ENCODE measurements at regions not wholly inside any gene's neighbourhood (a gene's known extent, or its start where the extent isn't known, plus 50 kb on each side); places are given as distances from the start of the nearest gene placed in this dataset.

DNA sequence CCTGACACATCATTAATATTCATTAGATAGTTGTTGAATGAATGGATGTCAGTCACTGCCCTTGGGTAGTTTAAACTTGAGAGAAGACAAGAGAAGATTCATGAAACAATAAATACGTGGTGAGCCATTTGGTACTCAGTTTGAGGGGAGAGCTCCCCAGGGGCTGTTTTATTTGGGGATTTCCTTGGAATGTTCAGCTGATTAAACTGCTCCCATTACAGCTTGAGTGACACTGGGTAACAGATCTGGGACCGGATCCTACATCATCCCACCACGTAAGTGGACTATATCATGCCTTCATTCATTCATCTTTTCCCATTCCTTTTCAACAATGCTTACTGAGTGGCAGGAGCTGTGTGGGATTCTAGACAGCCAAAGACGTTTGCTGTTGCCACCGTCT, 162.0 kb downstream of the FAT3 start:
- DNase-seq, result no peak

GRCh38 chr11:92387859-92388258, 163.2 kb downstream of the FAT3 start:
- DNase-seq, result no peak

- no peak for DNase-seq
Measured at GRCh38 chr11:92388380-92388779, 163.8 kb downstream of the FAT3 start.

DNA sequence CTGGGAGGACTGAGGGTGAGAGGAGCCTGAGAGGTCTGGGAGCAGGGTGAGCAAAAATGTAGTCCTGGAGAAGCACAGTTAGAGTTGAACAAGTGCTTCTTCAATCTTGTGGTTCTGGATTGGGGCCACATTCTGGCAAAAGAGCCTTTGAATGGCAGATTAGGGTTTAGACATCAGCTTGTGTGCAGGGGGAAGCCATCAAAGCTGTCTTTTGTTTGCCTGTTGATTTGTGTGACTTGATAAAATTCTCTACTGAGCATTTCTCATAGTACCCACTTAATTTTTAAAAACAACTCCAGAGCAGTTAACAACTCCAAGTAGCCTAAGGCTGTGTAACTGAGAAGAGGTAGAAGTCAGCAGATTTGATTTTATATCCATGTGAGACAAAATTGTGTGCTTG, 166.2 kb downstream of the FAT3 start:
- no peak for DNase-seq

GRCh38 chr11:92391364-92391763, 166.7 kb downstream of the FAT3 start:
- DNase-seq, result no peak

DNA sequence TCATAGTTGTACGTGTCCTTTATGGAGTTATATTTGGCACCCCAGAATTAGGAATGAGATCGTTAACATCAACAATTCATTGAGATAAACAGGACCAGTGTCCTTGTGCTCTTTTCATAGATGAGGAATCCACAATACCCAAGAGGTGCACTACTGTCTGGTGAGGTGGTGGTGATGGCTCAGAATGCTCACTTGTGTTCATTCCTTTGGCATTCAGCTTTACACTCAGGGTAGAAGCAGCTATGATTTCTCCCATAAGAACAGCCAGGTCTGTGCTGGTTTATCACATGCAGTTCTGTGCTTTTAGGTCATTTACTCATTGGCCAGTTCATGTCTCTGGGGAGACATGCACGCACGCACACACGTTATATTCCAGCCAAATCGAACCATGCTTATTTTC, 167.2 kb downstream of the FAT3 start:
- no peak for DNase-seq

- no peak for DNase-seq
Measured at GRCh38 chr11:92393218-92393617, 168.6 kb downstream of the FAT3 start.

- DNase-seq, result no peak
Measured at GRCh38 chr11:92396133-92396532, 171.5 kb downstream of the FAT3 start.

DNA sequence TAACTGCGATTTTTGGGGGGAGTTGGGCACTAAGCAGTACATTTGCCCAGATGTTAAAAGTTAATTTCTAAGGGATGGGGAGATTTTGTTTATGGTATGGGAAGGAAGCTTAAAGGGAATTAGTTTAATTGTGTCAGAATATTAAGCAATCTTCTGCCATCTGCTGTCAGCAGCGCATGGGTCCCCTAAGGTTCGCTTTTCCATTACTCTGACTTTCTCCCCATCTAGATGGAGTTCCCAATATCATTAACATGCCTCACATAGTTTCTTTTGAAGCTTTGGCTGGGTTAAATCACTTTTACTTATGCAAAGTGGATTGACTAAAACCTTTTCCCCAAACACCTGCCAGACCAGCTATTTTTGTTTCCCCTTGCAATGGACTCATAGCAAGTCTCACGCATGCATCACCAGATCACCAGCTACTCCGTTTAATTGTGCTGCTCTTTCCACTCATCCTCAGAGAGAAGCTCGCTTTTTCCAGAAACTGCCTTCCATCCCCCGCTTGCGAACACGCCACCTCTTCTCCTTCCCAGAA, 172.7 kb downstream of the FAT3 start:
- DNase-seq, result no peak

DNA sequence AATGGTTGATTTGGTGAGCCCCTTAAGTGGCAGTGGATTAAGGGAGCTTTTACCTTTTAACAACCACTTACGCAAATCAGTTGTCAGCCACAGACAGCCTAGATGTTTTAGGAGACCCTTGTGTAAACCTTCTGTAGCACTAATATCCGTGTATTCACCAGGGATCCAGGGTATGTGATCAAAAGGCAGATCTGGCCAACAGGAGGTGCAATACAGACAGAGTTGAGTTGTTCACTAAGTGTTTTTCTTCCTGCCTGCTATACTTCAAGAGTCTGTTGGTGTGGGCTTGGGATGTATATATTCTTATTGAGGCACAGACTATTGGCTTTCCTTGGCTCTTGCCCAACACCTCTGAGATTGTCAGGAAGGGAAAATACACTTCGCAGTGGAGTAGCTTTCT, 175.1 kb downstream of the FAT3 start:
- no peak for DNase-seq

GRCh38 chr11:92401520-92401919, 176.9 kb downstream of the FAT3 start:
- DNase-seq, result no peak

GRCh38 chr11:92406472-92406871, 181.9 kb downstream of the FAT3 start:
- DNase-seq, result no peak

DNA sequence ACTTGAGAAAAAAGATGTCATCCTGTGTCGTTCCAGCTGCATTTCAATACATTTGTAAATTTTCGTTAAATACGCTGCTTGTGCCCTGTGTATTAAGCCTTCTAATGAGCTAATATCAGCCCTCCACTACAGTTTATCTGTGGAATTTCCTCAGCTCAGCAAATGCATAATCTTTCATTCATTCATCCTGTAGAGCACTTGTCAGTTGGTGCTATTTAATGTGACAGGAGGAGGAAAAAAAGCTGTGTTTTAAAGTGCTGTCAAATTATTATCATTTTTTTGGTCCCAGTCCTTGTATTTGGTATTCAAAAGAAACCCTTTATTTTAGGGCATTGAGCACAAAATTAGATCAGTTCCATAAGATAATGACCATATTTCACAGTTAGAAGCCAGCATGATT, 184.7 kb downstream of the FAT3 start:
- no peak for DNase-seq

GRCh38 chr11:92409956-92410355, 185.3 kb downstream of the FAT3 start:
- no peak for DNase-seq

- no peak for DNase-seq
Measured at GRCh38 chr11:92410526-92410925, 185.9 kb downstream of the FAT3 start.

DNA sequence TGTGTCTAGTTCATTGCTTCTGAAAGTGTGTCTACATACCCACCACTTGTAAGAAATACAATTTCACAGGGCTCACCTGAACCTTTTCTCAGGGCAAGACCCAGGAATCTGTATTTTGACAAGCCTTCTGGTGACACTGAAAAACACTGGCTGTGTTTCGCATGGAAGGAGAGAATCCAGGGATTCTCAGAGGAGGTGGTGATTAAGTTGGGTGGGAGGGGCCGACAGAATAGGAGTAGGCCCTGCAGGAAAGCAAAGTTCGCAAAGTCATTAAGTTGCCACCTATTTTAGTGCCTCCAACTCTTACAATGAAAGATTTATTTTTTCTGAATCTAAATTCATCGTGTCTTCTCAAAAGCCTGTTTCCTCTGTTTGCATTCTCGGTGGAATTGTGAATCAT, 186.8 kb downstream of the FAT3 start:
- DNase-seq, result no peak

GRCh38 chr11:92413757-92414513, 189.3 kb downstream of the FAT3 start:
- DNase-seq, result no peak

DNA sequence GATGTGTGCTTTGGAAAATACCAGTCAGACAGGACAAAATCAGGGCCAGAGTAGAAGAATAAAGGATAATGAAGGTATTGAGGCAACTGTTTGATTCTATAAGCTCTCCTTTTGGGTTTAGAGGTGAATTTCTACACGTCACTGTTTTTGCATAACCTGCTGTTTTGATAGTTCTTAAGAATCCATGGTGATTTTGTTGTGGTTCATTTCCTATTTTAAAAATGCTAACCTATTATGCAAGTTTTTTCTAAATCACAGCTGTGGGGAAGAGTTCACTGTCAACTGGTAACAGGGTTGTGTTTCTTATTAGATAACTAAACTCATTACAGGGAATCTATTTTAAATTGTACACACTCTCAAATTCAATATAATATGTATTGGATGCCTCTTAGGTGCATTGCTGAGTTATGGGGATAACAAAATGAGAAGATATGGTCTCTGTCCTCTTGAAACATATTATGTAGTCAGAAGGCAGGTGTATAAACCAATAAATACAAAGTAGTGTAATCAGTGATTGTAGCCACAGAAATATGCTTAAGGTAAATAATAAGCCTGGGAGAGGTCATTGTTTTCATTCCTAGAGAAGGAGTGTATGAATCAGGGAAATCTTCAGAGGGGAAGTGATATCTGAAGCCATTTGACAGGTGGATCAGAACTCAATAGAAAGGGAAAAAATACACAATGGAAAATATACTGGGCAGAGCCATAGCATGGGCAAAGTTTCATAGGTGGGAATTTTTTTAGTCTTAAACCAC, 192.5 kb downstream of the FAT3 start:
- no peak for DNase-seq

DNA sequence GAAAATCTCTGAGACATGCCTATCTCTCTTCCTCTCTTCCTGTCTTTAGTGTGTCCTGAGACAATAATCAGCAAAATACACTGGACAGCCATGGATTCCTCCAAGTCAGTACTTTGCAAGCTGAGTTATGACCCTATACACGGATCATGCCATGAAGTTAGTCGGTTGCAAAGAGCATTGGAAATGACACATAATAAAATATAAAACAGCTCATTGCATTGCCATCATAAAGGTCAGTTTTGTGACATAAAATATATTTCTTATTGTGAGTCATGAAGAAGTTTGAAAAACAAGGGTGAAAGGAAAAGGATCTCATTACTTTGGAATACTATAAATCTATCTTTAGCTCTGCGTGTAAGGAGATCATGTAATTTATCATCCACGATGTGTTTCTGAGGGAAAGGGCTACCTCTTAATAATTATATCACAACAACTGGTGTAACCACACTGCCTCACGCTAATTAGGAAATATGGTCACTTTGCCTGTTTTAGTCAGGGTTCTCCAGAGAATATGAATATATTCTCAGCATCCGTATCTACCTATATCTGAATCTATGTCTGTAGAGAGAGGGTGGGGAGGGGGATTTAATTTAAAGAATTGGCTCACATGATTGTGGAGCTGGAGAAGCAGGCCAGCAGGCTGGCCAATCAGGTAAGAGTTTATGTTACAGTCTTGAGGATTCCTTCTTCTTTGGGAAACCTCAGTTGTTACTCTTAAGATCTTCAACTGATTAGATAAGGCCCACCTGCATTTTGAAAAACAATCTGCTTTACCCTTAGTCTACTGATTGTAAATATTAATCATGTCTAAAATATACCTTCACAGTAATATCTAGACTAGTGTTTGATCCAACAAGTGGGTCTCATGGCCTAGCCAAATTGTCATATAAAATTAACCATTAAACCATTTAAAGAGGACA, 198.8 kb downstream of the FAT3 start:
- DNase-seq, result no peak

DNA sequence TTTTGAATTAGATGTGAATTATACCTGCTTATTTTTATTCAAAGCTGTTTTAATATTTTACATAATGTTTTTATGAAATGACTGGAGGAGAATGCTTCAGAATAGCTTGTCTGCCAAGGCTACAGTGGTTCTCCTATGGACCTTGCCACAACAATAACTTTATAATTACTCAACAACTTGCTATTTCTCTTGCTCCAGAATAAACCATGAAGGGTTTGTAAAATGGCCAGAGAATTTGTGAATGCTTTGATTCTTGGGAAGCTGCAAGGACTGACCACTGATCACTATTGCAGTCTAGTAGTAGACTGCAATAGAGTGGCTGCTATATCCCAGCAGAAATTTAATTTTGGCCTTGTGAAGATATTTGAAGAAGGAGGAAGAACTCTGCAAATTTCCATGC, 199.7 kb downstream of the FAT3 start:
- DNase-seq, result no peak

DNA sequence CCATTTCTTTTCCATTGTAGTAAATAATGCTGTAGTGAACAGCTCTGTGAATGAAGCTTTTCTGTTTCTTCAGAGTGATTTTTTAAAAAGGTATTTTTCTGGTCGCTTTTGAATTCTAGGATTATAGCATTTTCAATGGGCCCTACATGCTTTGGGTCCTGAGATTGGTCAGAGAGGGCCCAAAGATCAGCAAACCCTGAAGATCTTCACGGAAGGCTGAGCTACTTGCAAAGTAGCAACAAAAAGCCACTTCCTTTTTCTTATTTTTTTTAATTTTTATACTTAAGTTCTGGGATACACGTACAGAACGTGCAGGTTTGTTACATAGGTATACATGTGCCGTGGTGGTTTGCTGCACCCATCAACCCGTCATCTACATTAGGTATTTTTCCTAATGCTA, 200.5 kb downstream of the FAT3 start:
- DNase-seq, result no peak

- DNase-seq, result no peak
Measured at GRCh38 chr11:92432515-92432914, 207.9 kb downstream of the FAT3 start.
